HG02571 (cell line): ENCODE measurements at regions not wholly inside any gene's neighbourhood (a gene's known extent, or its start where the extent isn't known, plus 50 kb on each side); places are given as distances from the start of the nearest gene placed in this dataset.
"Not testable (repeated sequence)": the region's sequence is repeated elsewhere in the genome, so short reads cannot be mapped to it uniquely, and the experiment has no call there.

Source experiments
- ATAC-seq: cut with Tn5 transposase; IDR thresholded peaks from one replicate; pipeline ENCODE4 v1.9.1; 2021; ENCODE audit warnings: mild to moderate bottlenecking, moderate library complexity; ENCODE audit not compliant: unreplicated experiment

DNA sequence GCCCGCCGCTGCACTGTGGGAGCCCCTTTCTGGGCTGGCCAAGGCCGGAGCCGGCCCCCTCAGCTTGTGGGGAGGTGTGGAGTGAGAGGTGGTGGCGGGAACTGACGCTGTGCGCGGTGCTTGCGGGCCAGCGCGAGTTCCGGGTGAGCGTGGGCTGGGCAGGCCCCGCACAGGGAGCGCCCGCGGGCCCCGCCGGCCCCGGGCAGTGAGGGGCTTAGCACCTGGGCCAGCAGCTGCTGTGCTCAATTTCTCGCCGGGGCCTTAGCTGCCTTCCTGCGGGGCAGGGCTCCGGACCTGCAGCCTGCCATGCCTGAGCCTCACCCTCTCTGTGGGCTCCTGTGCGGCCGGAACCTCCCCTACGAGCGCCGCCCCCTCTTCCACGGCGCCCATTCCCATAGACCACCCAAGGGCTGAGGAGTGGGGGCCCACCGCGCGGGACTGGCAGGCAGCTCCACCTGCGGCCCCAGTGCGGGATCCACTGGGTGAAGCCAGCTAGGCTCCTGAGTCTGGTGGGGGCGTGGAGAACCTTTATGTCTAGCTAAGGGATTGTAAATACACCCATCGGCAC, 1062.6 kb downstream of the TDRD15 start:
- not testable (repeated sequence) for ATAC-seq

DNA sequence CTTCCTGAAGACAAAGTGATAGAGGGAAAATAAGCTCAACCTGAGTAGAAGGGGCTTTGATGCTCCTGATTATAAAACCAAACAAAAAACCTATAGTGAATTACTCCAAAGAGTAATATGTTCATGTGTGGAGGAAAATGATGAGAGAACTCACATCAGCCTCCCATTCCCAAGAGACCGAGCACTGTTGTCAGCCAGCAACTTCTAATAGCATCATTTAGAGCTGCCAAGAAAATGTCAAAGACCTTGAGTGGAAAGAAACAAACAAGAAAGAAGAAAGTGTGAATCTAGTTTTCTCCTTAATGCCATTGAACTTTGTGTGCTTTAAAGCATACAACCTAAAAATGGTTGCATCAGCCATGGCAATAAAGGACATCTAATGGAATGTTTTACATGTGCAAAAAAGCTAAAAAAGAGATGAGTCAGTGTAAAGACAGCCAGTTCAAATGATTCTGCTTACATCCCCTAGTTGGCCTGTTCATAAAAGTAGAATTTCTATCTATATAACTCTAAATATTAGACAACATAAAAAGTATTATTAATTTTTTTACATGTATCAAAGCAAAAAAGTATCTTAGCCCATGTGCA, 1066.2 kb downstream of the TDRD15 start:
- no peak for ATAC-seq

GRCh38 chr2:22194218-22194617, 1070.5 kb downstream of the TDRD15 start:
- no peak for ATAC-seq

DNA sequence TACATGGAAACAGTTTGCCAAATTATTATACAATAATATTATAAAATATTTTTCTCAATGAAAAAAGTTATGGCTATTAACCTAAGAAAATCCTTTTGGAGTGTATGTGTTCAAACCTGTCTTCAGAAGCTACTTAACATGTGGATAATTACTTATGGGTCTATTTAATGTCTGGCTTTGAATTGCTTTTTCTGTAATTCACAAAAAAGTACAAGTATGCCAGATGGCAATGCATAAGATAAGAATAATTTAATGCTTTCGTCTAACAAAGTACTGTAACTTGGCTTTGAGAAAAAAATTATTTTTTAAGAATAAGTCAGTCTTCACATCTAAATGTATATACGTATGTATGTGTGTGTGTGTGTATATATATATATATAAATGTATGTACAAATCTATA, 1073.0 kb downstream of the TDRD15 start:
- no peak for ATAC-seq

GRCh38 chr2:22198381-22199283, 1074.9 kb downstream of the TDRD15 start:
- ATAC-seq = no peak

GRCh38 chr2:22199994-22200393, 1076.2 kb downstream of the TDRD15 start:
- no peak for ATAC-seq

DNA sequence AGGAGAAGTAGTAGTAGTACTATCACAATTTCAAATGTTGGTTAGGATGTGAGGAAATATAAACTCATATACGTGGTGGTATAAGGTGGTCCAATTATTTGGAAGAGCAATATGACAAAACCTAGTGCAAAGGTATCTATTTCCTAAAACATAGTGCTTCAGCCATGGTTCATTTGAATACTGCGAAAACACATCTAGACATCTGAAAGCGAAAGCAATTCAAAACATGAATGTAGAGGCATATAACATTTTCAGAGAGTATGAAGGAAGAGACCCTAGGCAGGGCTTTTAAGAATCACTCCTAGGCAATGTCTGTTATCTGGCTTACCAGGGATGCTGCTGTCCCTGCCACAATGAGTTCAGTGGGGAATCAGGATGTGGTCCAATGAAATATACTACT, 1085.8 kb downstream of the TDRD15 start:
- ATAC-seq = no peak

DNA sequence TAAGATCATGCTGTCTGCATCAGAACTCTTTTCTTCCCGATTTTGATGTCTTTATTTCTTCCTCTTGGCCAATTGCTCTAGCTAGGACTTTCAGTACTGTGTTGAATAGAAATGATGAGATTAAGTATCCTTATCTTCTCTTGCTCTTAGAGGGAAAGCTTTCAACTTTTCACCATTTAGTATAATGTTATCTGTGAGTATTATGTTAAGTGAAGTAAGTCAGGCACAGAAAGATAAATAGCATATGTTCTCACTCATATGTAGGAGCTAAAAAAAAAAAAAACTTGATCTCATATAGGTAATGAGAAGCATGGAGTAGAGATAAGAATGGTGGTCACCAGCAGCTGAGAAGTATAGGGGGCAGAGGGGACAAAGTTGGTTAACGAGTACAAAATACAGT, 1089.5 kb downstream of the TDRD15 start:
- ATAC-seq = no peak

GRCh38 chr2:22215517-22215916, 1091.7 kb downstream of the TDRD15 start:
- ATAC-seq = no peak

- no peak for ATAC-seq
Observed at GRCh38 chr2:22217881-22218280, 1094.1 kb downstream of the TDRD15 start.

DNA sequence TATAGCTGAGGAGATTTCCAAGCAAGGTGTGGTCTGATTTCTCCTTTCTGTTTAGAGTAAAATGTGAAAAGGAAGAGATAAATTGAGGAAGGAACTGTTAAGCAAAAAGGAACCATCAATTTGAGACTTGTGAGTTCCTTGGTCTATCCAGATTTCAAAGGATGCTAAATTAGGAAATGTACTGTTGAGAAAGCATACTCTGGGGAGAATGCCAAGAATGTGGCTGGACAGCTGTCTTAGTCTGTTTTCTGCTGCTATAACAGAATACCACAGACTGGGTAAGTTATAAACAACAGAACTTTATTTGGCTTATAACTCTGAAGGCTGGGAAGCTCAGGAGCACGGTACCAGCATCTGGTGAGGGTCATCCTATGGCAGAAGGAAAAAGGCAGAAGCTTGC, 1097.2 kb downstream of the TDRD15 start:
- no peak for ATAC-seq

DNA sequence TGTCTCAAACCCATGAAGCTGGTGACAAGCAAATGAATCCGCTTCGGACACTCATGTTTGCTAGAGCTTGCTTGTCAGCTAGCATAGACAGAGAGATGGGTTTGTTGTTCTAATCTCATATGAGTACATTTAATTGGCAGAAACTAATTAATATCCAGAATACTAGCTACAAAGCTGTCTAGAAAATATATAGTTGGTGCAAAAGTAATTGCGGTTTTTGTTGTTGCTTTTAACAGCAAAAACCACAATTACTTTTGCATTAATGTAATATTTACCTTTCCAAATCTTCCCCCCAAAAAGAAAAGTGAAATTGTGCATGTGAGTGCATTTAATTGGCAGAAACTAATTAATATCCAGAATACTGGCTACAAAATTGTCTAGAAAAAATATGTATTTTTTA, 1115.2 kb downstream of the TDRD15 start:
- ATAC-seq = no peak

DNA sequence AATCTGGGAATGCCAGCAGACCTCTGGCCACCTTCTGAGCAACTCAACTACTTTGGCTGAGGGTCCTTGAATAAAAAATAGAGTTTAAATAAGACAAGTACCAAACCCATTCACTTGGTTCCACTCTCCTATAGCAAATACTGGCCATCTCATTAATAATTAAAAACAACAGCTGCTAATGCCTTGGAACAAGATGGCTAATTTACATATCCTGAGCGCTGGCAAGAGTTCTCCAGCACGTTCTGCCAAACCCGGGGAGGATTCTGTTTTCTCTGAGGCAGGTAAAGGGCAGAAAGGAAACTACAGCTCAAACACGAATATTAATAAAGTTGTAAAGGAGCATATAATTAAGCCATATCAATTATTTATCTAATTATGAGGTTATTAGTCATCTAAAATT, 1123.7 kb downstream of the TDRD15 start:
- ATAC-seq = no peak

- ATAC-seq = no peak
Observed at GRCh38 chr2:22248851-22249250, 1125.1 kb downstream of the TDRD15 start.

DNA sequence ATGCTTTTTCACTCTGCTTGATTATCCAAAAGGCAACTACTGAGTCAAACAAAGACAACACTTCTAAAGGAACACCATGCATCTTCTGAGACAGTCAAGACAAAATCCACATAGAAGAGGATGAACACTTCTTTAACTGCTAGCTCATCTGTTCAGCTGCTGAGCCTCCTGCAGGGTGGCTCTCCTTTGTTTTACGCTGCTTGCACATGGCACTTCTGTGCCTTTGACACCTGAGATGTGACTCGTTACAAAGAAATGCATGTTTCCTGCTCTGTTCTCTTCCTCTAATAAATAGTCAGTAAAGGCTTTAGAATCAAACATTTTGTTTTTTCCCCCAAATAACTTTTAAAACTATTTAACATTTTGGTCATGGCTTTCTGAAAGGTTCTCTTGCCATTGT, 1129.4 kb downstream of the TDRD15 start:
- ATAC-seq = no peak

GRCh38 chr2:22261165-22261564, 1123.8 kb upstream of the KLHL29 start:
- ATAC-seq = no peak

- ATAC-seq = no peak
Observed at GRCh38 chr2:22270341-22270740, 1114.6 kb upstream of the KLHL29 start.

- no peak for ATAC-seq
Observed at GRCh38 chr2:22273853-22274252, 1111.1 kb upstream of the KLHL29 start.

GRCh38 chr2:22274661-22275060, 1110.3 kb upstream of the KLHL29 start:
- no peak for ATAC-seq

DNA sequence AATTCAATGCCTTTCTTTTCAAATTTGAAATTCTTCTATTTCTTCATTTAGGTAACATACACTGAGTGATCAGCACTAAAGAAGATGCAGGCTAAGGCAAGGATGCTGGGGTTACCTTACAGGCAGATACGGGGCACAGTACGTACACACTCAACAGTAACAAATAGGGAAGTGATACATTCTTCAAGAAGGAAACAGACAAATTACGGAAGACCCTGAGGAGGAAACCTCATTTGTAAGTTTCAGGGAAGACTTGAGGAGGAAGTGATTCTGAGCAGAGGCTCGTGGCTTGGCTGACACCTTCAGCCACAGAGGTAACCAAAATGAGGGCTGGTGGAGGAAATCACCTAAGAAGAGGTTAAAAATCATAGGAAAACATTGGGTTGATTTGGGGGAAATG, 1108.3 kb upstream of the KLHL29 start:
- ATAC-seq = no peak

DNA sequence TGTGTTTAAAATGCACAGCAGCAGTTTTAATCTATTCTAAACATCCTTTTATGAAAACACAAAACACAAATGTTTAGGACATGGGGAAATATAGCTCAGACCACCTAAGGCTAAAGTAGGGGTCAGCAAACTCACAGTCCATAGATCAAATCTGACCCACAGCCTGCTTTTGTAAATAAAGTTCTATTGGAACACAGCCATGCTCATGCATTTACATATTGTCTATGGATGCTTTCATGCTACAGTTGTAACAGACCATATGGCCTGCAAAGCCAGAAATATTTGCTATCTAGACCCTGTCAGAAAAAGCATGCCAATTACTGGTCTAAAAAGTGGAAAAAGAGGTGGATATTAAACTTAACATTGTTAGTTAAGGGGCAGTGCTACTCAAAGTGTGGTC, 1105.4 kb upstream of the KLHL29 start:
- no peak for ATAC-seq

DNA sequence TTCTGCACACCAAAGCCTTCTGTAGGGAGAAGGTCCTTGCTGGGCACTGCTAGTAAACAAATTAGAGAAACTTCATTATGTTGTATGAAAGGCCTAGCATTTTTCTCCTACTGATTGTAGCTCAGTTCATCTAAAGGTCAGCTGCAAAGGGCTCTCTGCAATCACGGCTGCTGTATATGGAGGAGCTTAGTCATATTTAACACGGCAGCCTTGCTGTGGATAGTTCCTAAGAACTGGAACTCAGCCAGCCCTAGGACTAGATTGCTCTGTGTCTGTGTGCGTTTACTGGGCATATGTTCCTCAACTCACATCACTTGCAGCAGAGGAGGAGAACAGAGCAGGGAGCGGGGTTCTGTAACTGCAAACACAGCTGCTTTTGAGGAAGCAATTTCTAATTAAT, 1103.9 kb upstream of the KLHL29 start:
- no peak for ATAC-seq
